ENCODE measurements at regions not wholly inside any gene's neighbourhood (a gene's known extent, or its start where the extent isn't known, plus 50 kb on each side); places are given as distances from the start of the nearest gene placed in this dataset.

DNA sequence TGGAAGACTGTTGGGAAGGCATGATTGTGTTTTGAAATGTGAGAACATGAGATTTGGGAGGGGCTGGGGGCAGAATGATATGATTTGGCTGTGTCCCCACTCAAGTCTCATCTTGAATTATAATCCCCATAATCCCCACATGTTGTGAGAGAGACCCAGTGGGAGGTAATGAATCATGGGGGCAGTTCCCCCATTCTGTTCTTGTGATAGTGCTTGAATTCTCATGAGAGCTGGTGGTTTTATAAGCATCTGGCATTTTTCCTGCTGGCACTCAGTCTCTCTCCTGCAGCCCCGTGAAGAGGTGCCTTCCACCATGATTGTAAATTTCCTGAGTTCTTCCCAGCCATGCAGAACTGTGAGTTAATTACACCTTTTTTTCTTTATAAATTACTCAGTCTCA is 430.5 kb downstream of the OTOL1 start:
- TF ChIP-seq ELF1 (IDR thresholded peaks at IDR 0.05; ENCODE audit: borderline replicate concordance, low read depth) (no peak), ZFX (IDR thresholded peaks at IDR 0.05) (no peak), RAD21 (IDR thresholded peaks at IDR 0.05; ENCODE audit: low read depth) (no peak), CEBPB (IDR thresholded peaks at IDR 0.05; ENCODE audit: low read depth) (no peak)
- TF ChIP-seq, protein P1, sequence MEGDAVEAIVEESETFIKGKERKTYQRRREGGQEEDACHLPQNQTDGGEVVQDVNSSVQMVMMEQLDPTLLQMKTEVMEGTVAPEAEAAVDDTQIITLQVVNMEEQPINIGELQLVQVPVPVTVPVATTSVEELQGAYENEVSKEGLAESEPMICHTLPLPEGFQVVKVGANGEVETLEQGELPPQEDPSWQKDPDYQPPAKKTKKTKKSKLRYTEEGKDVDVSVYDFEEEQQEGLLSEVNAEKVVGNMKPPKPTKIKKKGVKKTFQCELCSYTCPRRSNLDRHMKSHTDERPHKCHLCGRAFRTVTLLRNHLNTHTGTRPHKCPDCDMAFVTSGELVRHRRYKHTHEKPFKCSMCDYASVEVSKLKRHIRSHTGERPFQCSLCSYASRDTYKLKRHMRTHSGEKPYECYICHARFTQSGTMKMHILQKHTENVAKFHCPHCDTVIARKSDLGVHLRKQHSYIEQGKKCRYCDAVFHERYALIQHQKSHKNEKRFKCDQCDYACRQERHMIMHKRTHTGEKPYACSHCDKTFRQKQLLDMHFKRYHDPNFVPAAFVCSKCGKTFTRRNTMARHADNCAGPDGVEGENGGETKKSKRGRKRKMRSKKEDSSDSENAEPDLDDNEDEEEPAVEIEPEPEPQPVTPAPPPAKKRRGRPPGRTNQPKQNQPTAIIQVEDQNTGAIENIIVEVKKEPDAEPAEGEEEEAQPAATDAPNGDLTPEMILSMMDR (IDR thresholded peaks at IDR 0.05 in 2 of 3, conservative IDR thresholded peaks at IDR 0.05 in 1 of 3; ENCODE audit: borderline replicate concordance in 1 of 3, insufficient read depth in 1 of 3, low read depth in 2 of 3, low read length in 2 of 3) = no peak

All from HCT116 (cell line).